VCaP (cell line): ENCODE measurements at regions not wholly inside any gene's neighbourhood (a gene's known extent, or its start where the extent isn't known, plus 50 kb on each side); places are given as distances from the start of the nearest gene placed in this dataset.

Source experiments
- H3K27ac ChIP-seq: fragments of 450-650 bp; 2 replicates; pipeline ENCODE4 v1.5.1; 2017
- TF ChIP-seq, protein P1 (sequence below): fragments of 450-650 bp; conservative IDR thresholded peaks from 2 replicates; pipeline ENCODE4 v1.5.1; 2017; ENCODE audit warnings: mild to moderate bottlenecking, moderate library complexity

GRCh38 chr7:113217314-113217713 is 99.0 kb upstream of the SMIM30 start:
- no peak overlapping the region; the same call in 1 of the 2 replicates for H3K27ac ChIP-seq
- TF ChIP-seq, protein P1, sequence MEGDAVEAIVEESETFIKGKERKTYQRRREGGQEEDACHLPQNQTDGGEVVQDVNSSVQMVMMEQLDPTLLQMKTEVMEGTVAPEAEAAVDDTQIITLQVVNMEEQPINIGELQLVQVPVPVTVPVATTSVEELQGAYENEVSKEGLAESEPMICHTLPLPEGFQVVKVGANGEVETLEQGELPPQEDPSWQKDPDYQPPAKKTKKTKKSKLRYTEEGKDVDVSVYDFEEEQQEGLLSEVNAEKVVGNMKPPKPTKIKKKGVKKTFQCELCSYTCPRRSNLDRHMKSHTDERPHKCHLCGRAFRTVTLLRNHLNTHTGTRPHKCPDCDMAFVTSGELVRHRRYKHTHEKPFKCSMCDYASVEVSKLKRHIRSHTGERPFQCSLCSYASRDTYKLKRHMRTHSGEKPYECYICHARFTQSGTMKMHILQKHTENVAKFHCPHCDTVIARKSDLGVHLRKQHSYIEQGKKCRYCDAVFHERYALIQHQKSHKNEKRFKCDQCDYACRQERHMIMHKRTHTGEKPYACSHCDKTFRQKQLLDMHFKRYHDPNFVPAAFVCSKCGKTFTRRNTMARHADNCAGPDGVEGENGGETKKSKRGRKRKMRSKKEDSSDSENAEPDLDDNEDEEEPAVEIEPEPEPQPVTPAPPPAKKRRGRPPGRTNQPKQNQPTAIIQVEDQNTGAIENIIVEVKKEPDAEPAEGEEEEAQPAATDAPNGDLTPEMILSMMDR: no peak

GRCh38 chr7:113216038-113216437 is 97.7 kb upstream of the SMIM30 start:
- TF ChIP-seq, protein P1: no peak
- H3K27ac ChIP-seq: no peak overlapping the region

GRCh38 chr7:113209449-113210203 is 91.3 kb upstream of the SMIM30 start:
- no peak overlapping the region for H3K27ac ChIP-seq
- TF ChIP-seq, protein P1: no peak

- TF ChIP-seq, protein P1: no peak
- H3K27ac ChIP-seq: no peak overlapping the region
These were observed 89.6 kb upstream of the SMIM30 start for GRCh38 chr7:113207931-113208330.

DNA sequence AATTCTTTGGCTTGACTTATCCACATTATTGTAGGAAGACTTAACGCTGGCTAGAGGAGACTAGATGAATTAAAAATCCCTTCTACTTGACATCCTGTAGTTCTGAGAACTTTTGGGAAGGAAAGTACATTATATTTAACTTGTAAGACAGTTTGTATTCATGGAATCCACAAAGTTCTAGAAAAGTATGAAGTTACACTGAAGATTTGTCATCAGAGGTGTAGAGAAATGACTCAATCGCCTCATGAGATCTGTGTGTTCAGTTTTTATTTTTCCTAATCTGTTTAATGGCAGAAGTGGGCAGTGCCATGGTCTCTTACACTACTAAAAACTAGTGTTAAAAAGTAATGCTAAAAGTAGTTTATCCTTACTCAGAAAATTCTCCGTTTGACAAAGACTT is 89.1 kb upstream of the SMIM30 start:
- TF ChIP-seq, protein P1: no peak
- H3K27ac ChIP-seq: no peak overlapping the region

DNA sequence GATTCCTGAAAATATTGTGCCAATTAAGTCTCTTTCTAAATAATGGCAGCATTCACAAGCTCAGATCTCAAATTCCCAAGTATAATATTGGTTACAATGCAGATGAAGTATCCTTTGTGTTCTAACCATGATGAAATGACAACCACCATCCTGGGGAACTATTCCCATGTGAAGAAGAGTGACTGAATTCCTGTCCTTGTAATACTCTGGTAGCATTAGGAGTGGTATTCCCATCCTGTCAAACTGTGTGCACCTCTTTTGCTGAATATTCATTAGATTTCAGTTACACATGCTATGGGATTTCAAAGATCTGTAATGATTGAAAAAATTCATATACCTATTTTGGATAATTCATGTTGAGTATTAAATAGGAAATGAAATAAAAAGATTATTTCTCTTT is 86.1 kb upstream of the SMIM30 start:
- TF ChIP-seq, protein P1: no peak
- H3K27ac ChIP-seq: no peak overlapping the region

DNA sequence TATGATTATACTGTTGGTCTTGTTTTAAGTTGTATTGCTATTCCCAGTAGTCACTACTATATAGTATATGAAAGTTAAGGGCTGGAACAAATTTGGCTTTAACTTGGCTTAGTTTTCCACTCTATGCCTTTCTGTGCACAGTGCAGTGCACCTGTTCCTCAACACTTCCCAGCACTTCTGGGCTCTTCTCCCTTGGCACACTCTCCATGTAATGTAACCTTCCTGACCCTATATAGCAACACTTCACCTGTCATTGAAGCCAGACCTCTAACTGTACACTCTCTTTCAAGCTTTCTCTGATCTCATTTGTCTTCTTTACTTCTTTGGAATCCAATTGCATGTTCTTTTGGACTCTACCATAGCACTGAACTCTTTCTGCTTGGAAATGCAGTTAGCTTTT is 83.9 kb upstream of the SMIM30 start:
- no peak overlapping the region for H3K27ac ChIP-seq
- TF ChIP-seq, protein P1: no peak
